Right atrium auricular region (tissue), 2 donors: ENCODE measurements at regions not wholly inside any gene's neighbourhood (a gene's known extent, or its start where the extent isn't known, plus 50 kb on each side); places are given as distances from the start of the nearest gene placed in this dataset.

Experiments
- DNase-seq: peaks from one replicate; pipeline ENCODE4 v3.0.0-alpha.2; 2019; ENCODE audit warnings: low spot score
- H3K27ac ChIP-seq, 2 donors: fragments of 200-600 bp; sonication (generic); 1 replicate in 1 of 2; 2 replicates in 1 of 2; pipeline ENCODE4 v1.5.1; 2016 to 2019
- H3K27me3 ChIP-seq, 2 donors: fragments of 200-600 bp; sonication (generic); one replicate each; pipeline versions ENCODE4 v1.5.1 to v1.6.0; 2017 to 2019
- H3K36me3 ChIP-seq: fragments of 200-600 bp; sonication (generic); one replicate; pipeline ENCODE4 v1.5.1; 2016
- H3K4me1 ChIP-seq, 2 donors: fragments of 200-600 bp; sonication (generic); one replicate each; pipeline versions ENCODE4 v1.5.1 to v1.6.0; 2017 to 2019
- H3K4me3 ChIP-seq, 2 donors: fragments of 200-600 bp; sonication (generic); 1 replicate in 1 of 2; 2 replicates in 1 of 2; pipeline ENCODE4 v1.5.1; 2017 to 2019; ENCODE audit warnings: mild to moderate bottlenecking in 1 of 2, moderate library complexity in 1 of 2
- H3K9me3 ChIP-seq, 2 donors: fragments of 200-600 bp; sonication (generic); one replicate each; pipeline ENCODE4 v1.5.1; 2019
- TF ChIP-seq, protein P1 (sequence below), 2 donors: fragments of 200-600 bp; sonication (generic); IDR thresholded peaks; one replicate each; pipeline ENCODE4 v1.5.1; 2019; ENCODE audit warnings: antibody characterized with exemption in 2 of 2

DNA sequence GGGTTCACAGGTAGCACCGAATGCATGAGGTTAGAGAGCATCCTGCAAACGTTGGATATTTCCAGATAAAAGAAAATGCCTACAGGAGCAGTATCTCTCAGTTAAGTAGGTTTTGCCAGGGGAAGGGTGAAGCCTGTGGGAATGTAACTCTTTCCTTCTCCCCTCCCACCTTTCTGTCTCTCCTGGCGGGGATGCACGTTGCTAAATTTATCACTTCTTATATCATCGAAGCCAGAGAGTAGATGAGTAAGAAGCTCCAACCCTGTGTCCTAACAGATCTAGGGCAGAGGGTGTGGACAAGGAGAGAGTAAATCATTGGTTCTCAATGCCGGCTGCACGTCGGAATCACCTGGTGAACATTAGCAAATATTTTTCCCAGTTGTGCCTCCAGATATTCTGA lies 457.5 kb downstream of the ENC1 start:
- H3K36me3 ChIP-seq = no peaks in the 10 kb centered on the region
- H3K9me3 ChIP-seq = no peaks in the 10 kb centered on the region
- peaks cover 0 to 13% of the 10 kb centered on the region in 2 donors for H3K4me1 ChIP-seq
- no peak overlapping the region for H3K4me3 ChIP-seq
- no peak for DNase-seq
- H3K27ac ChIP-seq = no peak overlapping the region
- TF ChIP-seq, protein P1, sequence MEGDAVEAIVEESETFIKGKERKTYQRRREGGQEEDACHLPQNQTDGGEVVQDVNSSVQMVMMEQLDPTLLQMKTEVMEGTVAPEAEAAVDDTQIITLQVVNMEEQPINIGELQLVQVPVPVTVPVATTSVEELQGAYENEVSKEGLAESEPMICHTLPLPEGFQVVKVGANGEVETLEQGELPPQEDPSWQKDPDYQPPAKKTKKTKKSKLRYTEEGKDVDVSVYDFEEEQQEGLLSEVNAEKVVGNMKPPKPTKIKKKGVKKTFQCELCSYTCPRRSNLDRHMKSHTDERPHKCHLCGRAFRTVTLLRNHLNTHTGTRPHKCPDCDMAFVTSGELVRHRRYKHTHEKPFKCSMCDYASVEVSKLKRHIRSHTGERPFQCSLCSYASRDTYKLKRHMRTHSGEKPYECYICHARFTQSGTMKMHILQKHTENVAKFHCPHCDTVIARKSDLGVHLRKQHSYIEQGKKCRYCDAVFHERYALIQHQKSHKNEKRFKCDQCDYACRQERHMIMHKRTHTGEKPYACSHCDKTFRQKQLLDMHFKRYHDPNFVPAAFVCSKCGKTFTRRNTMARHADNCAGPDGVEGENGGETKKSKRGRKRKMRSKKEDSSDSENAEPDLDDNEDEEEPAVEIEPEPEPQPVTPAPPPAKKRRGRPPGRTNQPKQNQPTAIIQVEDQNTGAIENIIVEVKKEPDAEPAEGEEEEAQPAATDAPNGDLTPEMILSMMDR (IDR thresholded peaks at IDR 0.05) = no peak
- H3K27me3 ChIP-seq = no peaks in the 10 kb centered on the region

DNA sequence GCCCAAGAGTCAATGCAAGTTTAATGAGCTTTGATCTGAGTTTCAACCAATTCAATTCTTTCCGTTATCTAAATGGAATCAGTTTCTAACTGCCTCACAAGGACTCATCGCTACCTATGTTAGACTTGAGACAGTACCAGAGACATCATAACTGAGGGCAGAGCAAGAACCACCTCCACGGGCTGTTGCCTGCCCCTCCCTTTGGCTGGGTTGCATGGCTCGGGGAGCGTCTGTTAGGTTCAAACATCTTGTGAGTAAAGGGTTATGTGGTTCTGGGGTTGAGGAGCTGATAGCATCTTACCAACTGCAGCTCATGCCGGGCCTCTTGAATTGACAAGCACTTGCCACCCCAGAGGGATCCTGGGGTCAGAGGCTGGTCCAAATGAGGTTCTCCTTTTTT lies 457.9 kb downstream of the ENC1 start:
- TF ChIP-seq, protein P1 (IDR thresholded peaks at IDR 0.05) = no peak
- DNase-seq = no peak
- Histone ChIP-seq H3K27ac (no peak overlapping the region), H3K4me1 (peaks cover 0 to 13% of the 10 kb centered on the region in 2 donors), H3K9me3 (no peaks in the 10 kb centered on the region), H3K4me3 (no peak overlapping the region), H3K27me3 (no peaks in the 10 kb centered on the region), H3K36me3 (no peaks in the 10 kb centered on the region)

DNA sequence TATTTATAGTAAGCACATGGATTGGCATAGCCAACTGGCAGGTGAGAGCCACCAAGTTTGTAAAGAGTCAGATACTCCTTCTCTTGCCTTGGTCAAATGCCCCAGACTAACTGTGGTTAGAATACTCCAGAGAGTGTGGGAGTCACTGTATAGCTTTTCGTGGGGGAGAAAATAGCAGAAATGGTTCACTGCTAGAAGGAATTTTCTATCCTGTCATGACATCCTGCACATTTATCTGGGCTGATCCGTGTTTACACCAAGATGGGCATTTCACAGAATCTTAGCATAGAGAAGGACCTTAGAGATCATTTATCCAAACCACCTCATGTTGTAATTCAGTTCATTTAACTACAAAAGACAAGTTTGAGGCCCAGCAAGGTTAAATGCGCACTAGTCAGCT lies 460.8 kb downstream of the ENC1 start:
- no peak overlapping the region for H3K27ac ChIP-seq
- no peak overlapping the region for H3K4me3 ChIP-seq
- no peaks in the 10 kb centered on the region for H3K27me3 ChIP-seq
- H3K9me3 ChIP-seq = no peaks in the 10 kb centered on the region
- no peak for DNase-seq
- TF ChIP-seq, protein P1 (IDR thresholded peaks at IDR 0.05) = no peak
- peaks cover 0 to 7% of the 10 kb centered on the region in 2 donors for H3K4me1 ChIP-seq
- no peaks in the 10 kb centered on the region for H3K36me3 ChIP-seq

DNA sequence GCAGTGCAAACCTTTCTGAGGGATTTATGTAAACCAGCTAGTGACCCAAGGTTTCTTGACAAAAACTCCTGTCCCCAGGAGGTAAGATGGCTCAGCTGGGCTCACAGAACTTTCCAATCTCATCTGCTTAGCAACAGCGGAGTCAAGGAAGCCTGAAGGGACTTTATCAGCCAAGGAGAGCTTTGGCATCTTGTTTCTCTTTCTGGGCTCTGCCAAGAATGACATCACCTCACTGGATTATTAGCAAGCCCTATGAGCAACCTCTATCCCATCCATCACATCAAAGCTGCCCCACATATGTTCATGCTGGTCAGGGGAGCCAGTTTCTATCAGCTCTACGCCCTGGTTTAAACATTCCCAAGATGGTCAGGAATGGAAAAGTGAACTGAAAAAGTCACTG lies 461.3 kb downstream of the ENC1 start:
- Histone ChIP-seq H3K27ac (no peak overlapping the region), H3K4me1 (peaks cover 0 to 3% of the 10 kb centered on the region in 2 donors), H3K36me3 (no peaks in the 10 kb centered on the region), H3K9me3 (no peaks in the 10 kb centered on the region), H3K27me3 (no peaks in the 10 kb centered on the region), H3K4me3 (no peak overlapping the region)
- no peak for DNase-seq
- TF ChIP-seq, protein P1 (IDR thresholded peaks at IDR 0.05) = no peak

DNA sequence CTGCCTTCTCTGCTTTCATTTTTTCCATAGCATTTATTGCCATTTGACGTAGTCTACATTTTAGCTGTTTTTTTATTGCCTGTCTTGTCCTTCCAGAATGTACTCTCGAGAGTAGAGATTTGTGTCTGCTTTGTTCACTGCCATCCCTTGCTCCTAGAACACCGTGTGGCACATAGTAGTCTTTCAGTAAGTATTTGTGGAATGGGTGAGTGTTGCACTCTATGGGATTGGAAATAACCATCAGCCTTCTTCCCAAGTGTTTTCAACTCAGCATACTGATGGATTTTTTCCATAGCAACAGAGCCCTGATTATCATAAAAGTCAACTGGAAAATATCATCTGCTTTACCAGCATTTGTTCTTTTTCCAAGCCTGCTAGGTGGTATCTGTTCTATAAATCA lies 462.6 kb downstream of the ENC1 start:
- H3K27me3 ChIP-seq = no peaks in the 10 kb centered on the region
- TF ChIP-seq, protein P1 (IDR thresholded peaks at IDR 0.05) = no peak
- H3K4me1 ChIP-seq = no peaks in the 10 kb centered on the region
- no peak overlapping the region for H3K27ac ChIP-seq
- H3K9me3 ChIP-seq = no peaks in the 10 kb centered on the region
- no peaks in the 10 kb centered on the region for H3K36me3 ChIP-seq
- DNase-seq = no peak
- H3K4me3 ChIP-seq = no peak overlapping the region

DNA sequence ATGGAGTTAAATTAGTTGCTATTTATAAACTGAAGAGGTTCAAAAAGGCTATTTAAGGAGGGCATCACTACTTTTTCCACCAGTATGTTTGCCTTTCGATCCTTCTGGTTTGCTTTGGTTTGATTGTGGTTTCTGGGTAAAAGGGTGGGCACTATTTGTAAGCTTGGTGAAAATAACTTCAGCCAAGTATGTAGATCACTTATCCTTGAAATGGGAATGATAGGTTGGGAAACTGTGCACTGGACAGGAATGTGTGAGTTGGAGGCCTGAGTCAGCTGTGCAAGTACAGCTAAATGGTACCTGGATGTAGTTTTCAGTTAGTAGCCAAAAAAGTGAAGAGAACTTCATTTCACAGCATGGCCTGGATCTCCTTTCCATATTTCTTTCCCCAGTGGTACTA lies 466.2 kb downstream of the ENC1 start:
- no peak overlapping the region for H3K4me3 ChIP-seq
- TF ChIP-seq, protein P1 (IDR thresholded peaks at IDR 0.05) = no peak
- DNase-seq = no peak
- H3K4me1 ChIP-seq = no peaks in the 10 kb centered on the region
- H3K36me3 ChIP-seq = no peaks in the 10 kb centered on the region
- no peaks in the 10 kb centered on the region for H3K9me3 ChIP-seq
- H3K27ac ChIP-seq = no peak overlapping the region
- no peaks in the 10 kb centered on the region for H3K27me3 ChIP-seq
